HCT116 (cell line): ENCODE measurements at regions not wholly inside any gene's neighbourhood (a gene's known extent, or its start where the extent isn't known, plus 50 kb on each side); places are given as distances from the start of the nearest gene placed in this dataset.

Experiments
- ATAC-seq: fragments of 200-7000 bp; cut with Tn5 transposase; 2 replicates; pipeline ENCODE4 v1.9.1; 2020; ENCODE audit warnings: mild to moderate bottlenecking, moderate library complexity
- BruUV-seq: library from RNA; stranded (reverse); fragments of 400-500 nt; replicated peaks from 2 replicates; lab custom pipeline; 2021; lab: Mats Ljungman, UMichigan
- CTCF ChIA-PET: fragments of 300-600 bp; sonication (Branson Sonifier 250); formaldehyde crosslinking; loops from one replicate; lab custom pipeline; 2021; ENCODE audit warnings: antibody characterized with exemption; lab: Charles Lee
- POLR2A ChIA-PET: fragments of 300-600, 350-600 bp; sonication (Branson Sonifier 250); formaldehyde crosslinking; loops from one replicate; lab custom pipeline; 2021; ENCODE audit warnings: antibody characterized with exemption; lab: Charles Lee
- RAD21 ChIA-PET, 2 experiments: fragments of 300-600 bp; sonication (Branson Sonifier 250); formaldehyde crosslinking; loops; one replicate each; lab custom pipeline; 2023; ENCODE audit warnings: low total read pairs in 2 of 2; ENCODE audit not compliant: uncharacterized antibody in 2 of 2, unreplicated experiment in 2 of 2, low non-redundant PET in 1 of 2; lab: Charles Lee
- DNase-seq: peaks from one replicate; pipeline ENCODE4 v3.0.0-alpha.2; 2010; ENCODE audit warnings: low read depth, low spot score
- H2AFZ ChIP-seq: fragments of 200-600 bp; shearing (Covaris generic), sonication (generic); 2 replicates; pipeline ENCODE4 v1.6.1; 2017; ENCODE audit warnings: low read depth, mixed run types, mixed read lengths, antibody characterized with exemption, low read length; ENCODE audit not compliant: poor library complexity, severe bottlenecking
- H3K27ac ChIP-seq: 2 replicates; pipeline ENCODE4 v1.5.1; 2012; ENCODE audit warnings: low read depth, low read length
- H3K27me3 ChIP-seq: fragments of 200-600 bp; sonication (generic); 2 replicates; pipeline ENCODE4 v1.6.1; 2016; ENCODE audit warnings: mixed run types, low read length, mixed read lengths; ENCODE audit not compliant: insufficient read depth
- H3K36me3 ChIP-seq, 2 experiments: fragments of 200-500 bp in 1 of 2; fragments of 200-600 bp in 1 of 2; sonication (Bioruptor generic) in 1 of 2; sonication (generic) in 1 of 2; 2 replicates each; pipeline versions ENCODE4 v1.5.1 to v1.6.1; 2014 to 2016; ENCODE audit warnings: low read length in 2 of 2, inconsistent platforms in 1 of 2, mixed read lengths in 1 of 2, mixed run types in 1 of 2; ENCODE audit not compliant: insufficient read depth in 2 of 2, control insufficient read depth in 1 of 2
- H3K4me1 ChIP-seq, 2 experiments: fragments of 200-600 bp in 1 of 2; sonication (generic) in 1 of 2; 2 replicates each; pipeline versions ENCODE4 v1.5.1 to v1.6.1; 2012 to 2017; ENCODE audit warnings: low read length in 2 of 2, inconsistent platforms in 1 of 2, mild to moderate bottlenecking in 1 of 2, mixed read lengths in 1 of 2, mixed run types in 1 of 2, moderate library complexity in 1 of 2; ENCODE audit not compliant: insufficient read depth in 2 of 2, control insufficient read depth in 1 of 2
- H3K4me2 ChIP-seq: fragments of 200-600 bp; sonication (generic); 2 replicates; pipeline ENCODE4 v1.6.1; 2017; ENCODE audit warnings: mixed run types, low read length, mixed read lengths
- H3K4me3 ChIP-seq, 2 experiments: fragments of 200-600 bp in 1 of 2; sonication (generic) in 1 of 2; replicated peaks in 1 of 2; 2 replicates each; pipeline ENCODE4 v1.5.1; 2011 to 2016; ENCODE audit warnings: low read length in 2 of 2, control low read depth in 1 of 2, low read depth in 1 of 2, mild to moderate bottlenecking in 1 of 2, mixed read lengths in 1 of 2, mixed run types in 1 of 2
- H3K79me2 ChIP-seq: fragments of 200-600 bp; sonication (generic); 2 replicates; pipeline ENCODE4 v1.6.1; 2017; ENCODE audit warnings: mild to moderate bottlenecking, mixed run types, low read length, moderate library complexity, mixed read lengths; ENCODE audit not compliant: insufficient read depth
- H3K9ac ChIP-seq: fragments of 200-600 bp; sonication (generic); 2 replicates; pipeline ENCODE4 v1.6.1; 2016; ENCODE audit warnings: low read length, mixed read lengths
- H3K9me2 ChIP-seq: fragments of 200-600 bp; sonication (generic), shearing (Covaris generic); 2 replicates; pipeline ENCODE4 v1.6.1; 2017; ENCODE audit warnings: mixed run types, mild to moderate bottlenecking, moderate library complexity; ENCODE audit not compliant: insufficient read depth
- H3K9me3 ChIP-seq, 2 experiments: fragments of 200-500 bp in 1 of 2; fragments of 200-600 bp in 1 of 2; sonication (Bioruptor generic) in 1 of 2; sonication (generic) in 1 of 2; 2 replicates each; pipeline ENCODE4 v1.6.1; 2014 to 2017; ENCODE audit warnings: low read length in 2 of 2, mixed read lengths in 2 of 2, inconsistent platforms in 1 of 2, low read depth in 1 of 2, mild to moderate bottlenecking in 1 of 2, mixed run types in 1 of 2, moderate library complexity in 1 of 2; ENCODE audit not compliant: control insufficient read depth in 1 of 2, insufficient read depth in 1 of 2
- H4K20me1 ChIP-seq: fragments of 200-600 bp; sonication (generic), shearing (Covaris generic); 2 replicates; pipeline ENCODE4 v1.6.1; 2017; ENCODE audit warnings: mixed run types, mild to moderate bottlenecking, moderate library complexity; ENCODE audit not compliant: insufficient read depth
- ATF3 ChIP-seq: IDR thresholded peaks from 2 replicates; pipeline ENCODE4 v1.6.1; 2012
- CBX3 ChIP-seq: IDR thresholded peaks from 2 replicates; pipeline ENCODE4 v1.6.1; 2012; ENCODE audit warnings: low read depth
- CTCF ChIP-seq, 3 experiments: fragments of 200-600 bp in 1 of 3; sonication (generic) in 1 of 3; IDR thresholded peaks in 2 of 3; conservative IDR thresholded peaks in 1 of 3; 2 replicates each; pipeline ENCODE4 v1.5.1; 2012 to 2017; ENCODE audit warnings: low read depth in 2 of 3, low read length in 2 of 3, antibody characterized with exemption in 1 of 3, borderline replicate concordance in 1 of 3, control low read depth in 1 of 3, mild to moderate bottlenecking in 1 of 3, mixed read lengths in 1 of 3, mixed run types in 1 of 3, moderate library complexity in 1 of 3; ENCODE audit not compliant: insufficient read depth in 1 of 3
- EGR1 ChIP-seq: IDR thresholded peaks from 2 replicates; pipeline ENCODE4 v1.6.1; 2012; ENCODE audit warnings: low read depth
- FOSL1 ChIP-seq: IDR thresholded peaks from 2 replicates; pipeline ENCODE4 v1.6.1; 2012; ENCODE audit warnings: low read depth
- RAD21 ChIP-seq: IDR thresholded peaks from 2 replicates; pipeline ENCODE4 v1.6.1; 2012; ENCODE audit warnings: low read depth, mild to moderate bottlenecking
- REST ChIP-seq: IDR thresholded peaks from 2 replicates; pipeline ENCODE4 v1.6.1; 2012; ENCODE audit warnings: low read depth
- SIN3A ChIP-seq: IDR thresholded peaks from 2 replicates; pipeline ENCODE4 v1.6.1; 2012; ENCODE audit warnings: low read depth
- SP1 ChIP-seq: IDR thresholded peaks from 2 replicates; pipeline ENCODE4 v1.6.1; 2012; ENCODE audit warnings: low read depth
- SRF ChIP-seq: IDR thresholded peaks from 2 replicates; pipeline ENCODE4 v1.6.1; 2012; ENCODE audit warnings: low read depth
- TCF7L2 ChIP-seq: IDR thresholded peaks from 2 replicates; pipeline ENCODE4 v1.7.0; 2011; ENCODE audit warnings: borderline replicate concordance, inconsistent platforms; ENCODE audit not compliant: insufficient read depth, insufficient read length; ENCODE audit errors: extremely low read depth
- YY1 ChIP-seq: IDR thresholded peaks from 2 replicates; pipeline ENCODE4 v1.6.1; 2011; ENCODE audit warnings: low read length, low read depth, moderate library complexity, mild to moderate bottlenecking; ENCODE audit not compliant: insufficient replicate concordance; ENCODE audit errors: extremely low read depth
- ZBTB33 ChIP-seq: IDR thresholded peaks from 2 replicates; pipeline ENCODE4 v1.6.1; 2011; ENCODE audit warnings: mild to moderate bottlenecking, low read length, moderate library complexity; ENCODE audit not compliant: insufficient replicate concordance; ENCODE audit errors: extremely low read depth
- ZFX ChIP-seq: fragments of 450-650 bp; IDR thresholded peaks from 2 replicates; pipeline ENCODE4 v1.6.1; 2017
- ZNF274 ChIP-seq: fragments of 200-500 bp; sonication (Bioruptor generic); IDR thresholded peaks from 2 replicates; pipeline ENCODE4 v1.6.1; 2014; ENCODE audit warnings: mild to moderate bottlenecking, low read depth, low read length, inconsistent platforms
- intact Hi-C: fragments of 100-400 bp; cut with micrococcal nuclease; formaldehyde crosslinking; loops from 2 replicates; pipeline ENCODE4 v1.10.0; 2022

GRCh38 chr14:89098254-89098653 is 273.8 kb downstream of the TTC8 start:
- intact Hi-C loops, result no loop called here
- ATAC-seq (no peak), DNase-seq (no peak)
- no TSS peak for BruUV-seq
- Histone ChIP-seq H4K20me1 (no peaks in the 10 kb centered on the region), H3K9me3 (no peaks in the 10 kb centered on the region), H3K9me2 (no peaks in the 10 kb centered on the region), H3K79me2 (no peaks in the 10 kb centered on the region), H3K27ac (no peak overlapping the region), H3K4me3 (no peak overlapping the region), H3K36me3 (no peaks in the 10 kb centered on the region), H3K27me3 (no peaks in the 10 kb centered on the region), H3K4me1 (no peaks in the 10 kb centered on the region), H2AFZ (no peak overlapping the region), H3K4me2 (no peak overlapping the region), H3K9ac (no peak overlapping the region)
- TF ChIP-seq ATF3, result no peak
- TF ChIP-seq FOSL1, result no peak
- TF ChIP-seq ZFX, result no peak
- TF ChIP-seq REST, result no peak
- TF ChIP-seq EGR1, result no peak
- TF ChIP-seq CBX3, result no peak
- no peak for TF ChIP-seq CTCF (IDR thresholded peaks at IDR 0.05 in 2 of 3, conservative IDR thresholded peaks at IDR 0.05 in 1 of 3; ENCODE audit: borderline replicate concordance in 1 of 3, insufficient read depth in 1 of 3, low read depth in 2 of 3, low read length in 2 of 3)
- no peak for TF ChIP-seq ZNF274
- TF ChIP-seq RAD21, result no peak
- TF ChIP-seq YY1, result no peak
- TF ChIP-seq ZBTB33, result no peak
- TF ChIP-seq SRF, result no peak
- TF ChIP-seq SP1, result no peak
- no peak for TF ChIP-seq TCF7L2
- no peak for TF ChIP-seq SIN3A
- POLR2A ChIA-PET, result no interaction called here
- CTCF ChIA-PET, result no interaction called here
- RAD21 ChIA-PET, result no interaction called here
